Fibroblast of gingiva (primary cell): ENCODE measurements at regions not wholly inside any gene's neighbourhood (a gene's known extent, or its start where the extent isn't known, plus 50 kb on each side); places are given as distances from the start of the nearest gene placed in this dataset.
"Not testable (repeated sequence)": the region's sequence is repeated elsewhere in the genome, so short reads cannot be mapped to it uniquely, and the experiment has no call there.

Source experiments
- DNase-seq: peaks from one replicate; pipeline ENCODE4 v3.0.0-alpha.2; 2011; ENCODE audit warnings: low read depth

DNA sequence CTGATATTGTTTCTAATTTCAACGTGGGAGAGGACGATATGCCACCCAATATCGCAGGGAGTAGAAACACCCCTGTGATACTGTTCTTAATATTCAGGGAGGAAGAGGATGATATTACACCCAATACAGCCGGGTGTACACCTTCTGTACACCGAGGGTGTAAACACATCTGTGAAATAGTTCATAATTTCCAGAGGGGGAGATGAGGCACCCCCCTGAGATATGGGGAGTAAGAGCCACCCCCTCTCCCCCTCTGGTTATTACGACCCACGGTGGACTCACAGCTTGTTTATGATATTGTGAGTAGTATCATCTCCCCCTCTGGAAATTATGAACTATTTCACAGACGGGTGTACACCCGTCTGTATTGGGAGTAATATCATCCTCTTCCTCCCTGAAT, 403.9 kb upstream of the TMEFF2 start:
- not testable (repeated sequence) for DNase-seq

DNA sequence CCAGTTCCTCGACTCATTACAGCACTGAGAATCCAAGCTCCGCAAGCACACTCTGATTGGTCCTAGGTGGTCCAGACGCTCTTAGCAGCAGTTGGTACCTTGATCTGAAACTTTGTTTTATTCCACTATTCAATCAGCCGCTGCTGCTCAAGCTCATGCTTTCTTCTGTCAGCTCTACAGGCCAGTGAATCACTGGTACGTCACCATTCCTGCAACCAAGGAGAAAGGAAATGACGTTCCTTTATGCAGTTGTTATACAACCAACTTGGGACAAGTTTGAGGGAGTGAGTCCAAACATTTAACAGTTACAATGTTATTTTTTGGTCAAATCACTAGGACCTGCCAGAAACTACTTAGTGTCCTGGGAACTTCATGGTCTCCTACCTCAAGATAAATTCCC, 398.8 kb upstream of the TMEFF2 start:
- no peak for DNase-seq

DNA sequence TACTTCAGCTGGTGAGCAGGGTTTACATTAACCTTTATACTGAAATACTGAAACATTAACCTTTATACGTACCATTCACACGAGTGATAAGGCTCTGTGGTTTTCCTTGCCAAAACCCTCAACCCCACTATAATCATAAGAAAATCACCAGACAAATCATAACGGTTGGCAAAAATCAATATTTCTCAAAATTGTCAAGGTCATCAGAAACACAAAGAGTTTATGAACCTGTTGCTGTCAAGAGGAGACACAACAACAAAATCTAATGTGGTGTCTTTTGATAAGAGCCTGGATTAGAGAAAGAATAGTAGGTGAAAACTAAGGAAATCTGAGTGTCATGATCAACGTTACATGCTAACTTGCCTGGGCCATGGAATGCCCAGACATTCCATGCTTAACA, 396.9 kb upstream of the TMEFF2 start:
- DNase-seq: no peak

DNA sequence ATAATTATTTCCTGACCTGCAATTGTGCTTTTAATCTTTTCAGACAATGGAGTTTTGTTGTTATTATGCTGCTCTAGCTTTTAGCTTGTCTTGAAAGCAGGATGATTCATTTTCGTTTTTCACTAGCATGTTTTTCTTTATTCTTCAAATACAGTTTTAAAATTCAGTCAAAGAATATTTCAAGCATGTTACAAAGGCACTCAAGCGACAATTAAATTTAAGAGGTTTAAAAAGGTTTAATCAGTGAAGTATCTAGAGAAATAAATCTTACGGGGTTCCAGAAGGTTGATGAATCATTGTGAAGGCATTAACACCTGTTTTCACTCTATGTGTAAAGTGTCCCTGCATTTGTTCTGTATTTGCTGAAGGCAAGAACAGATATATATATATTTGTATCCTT, 390.7 kb upstream of the TMEFF2 start:
- DNase-seq: no peak

DNA sequence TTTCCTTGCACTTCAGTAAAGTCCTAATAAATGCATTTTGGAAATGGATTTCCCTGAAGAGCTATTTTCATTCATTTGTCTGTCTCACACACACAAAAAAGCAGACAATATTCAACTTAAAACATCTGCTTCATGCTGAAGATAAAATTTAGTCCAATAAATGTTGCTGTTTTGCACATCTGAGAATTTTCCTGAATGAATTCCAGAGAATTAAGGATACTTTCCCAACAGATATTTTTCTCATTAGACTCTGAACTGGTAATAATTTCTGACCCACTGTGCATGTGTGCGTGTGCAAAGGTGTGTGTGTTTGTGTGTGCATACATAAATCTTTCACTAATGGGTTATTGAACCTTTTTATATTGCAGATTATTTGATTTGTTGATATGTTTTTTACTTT, 390.2 kb upstream of the TMEFF2 start:
- no peak for DNase-seq

DNA sequence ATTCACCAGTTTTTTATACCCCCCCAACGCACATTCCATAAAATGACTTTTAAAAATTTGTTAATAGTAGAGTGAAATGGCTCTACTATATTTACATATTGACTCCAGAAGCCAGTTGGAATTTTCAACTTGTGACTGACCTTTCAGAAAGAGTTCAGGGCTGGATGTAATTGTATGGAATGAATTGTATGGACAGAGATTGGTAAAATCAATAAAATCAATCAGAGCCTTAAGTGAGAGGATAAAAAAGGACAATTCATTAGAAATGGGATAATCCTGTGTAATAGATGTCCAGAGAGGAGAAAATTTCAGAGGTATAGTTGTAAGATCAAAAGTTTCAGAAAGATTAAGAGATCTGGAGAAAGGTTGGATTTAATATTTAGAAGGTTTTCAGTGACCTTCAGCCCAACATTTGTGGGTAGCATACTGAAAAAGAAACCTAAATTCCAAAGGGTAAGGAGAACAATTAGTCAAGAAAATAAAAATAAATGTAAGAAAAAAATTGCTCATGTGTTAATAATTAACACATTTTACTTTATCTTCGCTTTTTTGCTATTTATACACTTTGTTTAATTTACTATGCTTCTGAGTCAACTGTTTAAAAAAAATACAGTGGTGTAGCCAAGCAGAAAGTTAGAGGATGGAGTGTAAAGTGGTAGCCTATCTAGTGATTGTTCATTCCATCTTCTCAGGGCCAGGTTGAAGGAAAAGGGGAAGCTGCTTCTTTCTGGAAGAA, 385.4 kb upstream of the TMEFF2 start:
- no peak for DNase-seq

DNA sequence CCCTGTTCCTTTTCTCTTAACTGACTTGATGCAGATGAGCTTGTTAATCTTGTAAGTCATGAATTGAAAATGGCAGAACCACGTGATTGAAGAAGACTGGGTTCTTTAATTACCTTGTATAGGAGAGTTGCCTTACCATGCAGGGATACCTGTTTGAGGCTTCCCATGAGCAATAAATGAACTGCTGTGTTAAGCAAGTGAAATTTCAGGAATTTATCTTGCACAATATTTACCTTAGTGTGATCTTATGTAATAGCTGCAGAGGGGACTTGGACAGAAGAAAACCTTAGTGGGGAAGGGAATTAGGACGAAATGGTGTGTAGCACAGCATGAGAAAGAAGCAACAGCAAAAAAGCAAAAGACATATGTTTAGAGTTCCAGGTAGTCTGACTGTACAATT, 384.0 kb upstream of the TMEFF2 start:
- no peak for DNase-seq

DNA sequence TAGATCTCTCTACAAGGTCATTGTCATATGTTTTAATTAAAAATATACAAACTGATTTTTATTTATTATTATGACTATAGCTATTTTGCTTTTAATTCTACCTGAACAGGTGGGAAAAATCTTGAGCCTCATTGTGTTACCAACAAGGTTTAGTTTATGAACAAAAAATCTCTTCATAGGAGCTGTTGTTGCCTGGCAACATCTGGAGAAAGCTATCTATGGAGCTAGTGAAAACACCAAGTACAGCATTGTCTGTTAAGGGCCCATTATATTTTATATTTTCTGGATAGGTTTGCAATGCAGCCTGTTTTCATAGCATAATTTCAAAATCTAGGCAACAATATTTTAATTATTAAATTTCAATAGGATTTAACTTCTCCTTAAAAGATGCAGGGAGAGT, 383.0 kb upstream of the TMEFF2 start:
- no peak for DNase-seq

DNA sequence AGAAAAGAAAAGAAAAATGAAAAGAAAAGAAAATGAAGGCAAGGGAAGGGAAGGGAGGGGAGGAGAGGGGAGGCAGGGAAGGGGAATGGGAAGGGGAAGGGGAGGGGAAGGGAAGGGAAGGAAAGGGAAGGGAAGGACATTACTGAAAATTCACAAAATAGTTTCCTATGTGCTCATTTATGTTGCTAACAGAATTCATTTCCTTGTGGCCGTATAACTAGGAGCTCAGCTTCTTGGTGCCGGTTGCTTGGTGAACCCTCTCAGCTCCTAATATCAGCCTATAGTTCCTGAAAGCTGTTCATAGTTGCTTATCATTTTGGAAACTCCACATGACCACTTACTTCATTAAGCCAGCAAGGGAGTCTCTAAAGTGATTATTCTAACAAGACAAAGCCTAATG, 379.8 kb upstream of the TMEFF2 start:
- no peak for DNase-seq

DNA sequence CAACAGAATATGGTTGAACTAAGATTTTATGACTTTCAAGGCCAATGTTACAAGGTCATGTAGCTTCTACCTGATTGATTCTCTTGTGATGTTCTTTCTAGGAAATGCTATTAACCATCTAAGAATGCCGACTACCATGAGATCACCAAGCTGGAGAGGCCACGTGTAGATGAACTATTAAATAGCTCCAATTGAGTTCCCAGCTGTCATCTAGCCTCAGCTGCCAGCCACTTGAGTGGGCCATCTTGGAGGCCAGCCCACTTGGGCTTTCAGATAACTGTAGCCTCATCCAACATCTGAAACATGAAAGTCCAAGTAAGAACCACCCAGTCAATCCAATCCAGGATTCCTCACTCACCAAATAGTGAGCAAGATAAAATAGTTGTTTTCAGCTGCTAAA, 376.9 kb upstream of the TMEFF2 start:
- DNase-seq: no peak

DNA sequence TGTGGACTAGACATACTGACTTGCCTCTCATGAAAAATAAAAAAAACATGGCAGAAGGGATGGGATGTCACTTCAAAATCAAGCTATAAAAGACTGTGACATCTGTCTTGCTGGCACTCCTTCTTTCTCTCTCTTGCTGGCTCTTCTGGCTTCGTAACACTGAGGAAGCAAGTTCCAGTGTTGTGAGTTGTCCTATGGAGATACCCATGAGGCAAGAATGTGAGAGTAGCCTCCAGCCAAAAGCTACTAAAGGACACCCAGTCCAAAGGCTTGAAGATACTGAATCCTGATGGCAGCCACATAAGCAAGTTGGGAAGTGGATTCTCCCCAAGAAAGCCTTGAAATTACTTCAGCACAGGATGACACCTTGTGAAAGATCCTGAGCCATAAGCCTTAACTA, 376.1 kb upstream of the TMEFF2 start:
- DNase-seq: no peak

DNA sequence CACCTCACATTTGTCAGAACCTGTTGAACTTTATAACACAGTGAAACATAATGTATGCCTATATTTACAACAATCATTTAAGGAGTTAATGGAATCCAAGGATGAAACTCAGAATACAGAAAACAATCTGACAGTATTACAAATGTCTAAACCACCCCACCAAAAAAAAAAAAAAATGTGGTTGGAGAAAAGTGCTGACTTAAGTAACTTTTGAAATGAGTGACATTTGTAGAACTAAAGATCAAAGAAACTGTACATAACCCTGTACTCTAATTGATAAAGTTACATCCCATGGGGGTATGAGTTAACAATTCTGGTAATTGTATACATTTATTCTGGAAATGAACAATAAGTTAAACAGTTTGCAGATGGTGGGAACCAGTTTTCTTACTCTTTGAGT, 372.1 kb upstream of the TMEFF2 start:
- no peak for DNase-seq

DNA sequence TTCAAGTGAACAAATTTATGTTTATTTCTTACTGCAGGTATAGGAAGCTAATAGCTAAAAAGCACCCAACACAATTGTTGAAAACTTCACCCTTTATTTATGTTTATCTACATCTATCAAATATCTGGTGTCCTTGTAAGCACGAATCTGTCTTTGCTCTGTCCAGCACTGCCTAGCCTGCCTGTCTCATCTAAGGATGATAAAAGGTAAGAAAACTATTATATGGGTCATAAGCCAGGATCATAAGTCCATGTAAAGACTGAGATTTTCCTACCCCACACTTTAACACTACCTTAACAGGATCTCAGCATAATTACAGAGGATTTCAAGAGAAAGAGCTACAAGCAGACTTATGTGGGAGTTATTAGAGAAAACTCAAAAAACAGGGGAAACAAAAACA, 365.6 kb upstream of the TMEFF2 start:
- DNase-seq: no peak

DNA sequence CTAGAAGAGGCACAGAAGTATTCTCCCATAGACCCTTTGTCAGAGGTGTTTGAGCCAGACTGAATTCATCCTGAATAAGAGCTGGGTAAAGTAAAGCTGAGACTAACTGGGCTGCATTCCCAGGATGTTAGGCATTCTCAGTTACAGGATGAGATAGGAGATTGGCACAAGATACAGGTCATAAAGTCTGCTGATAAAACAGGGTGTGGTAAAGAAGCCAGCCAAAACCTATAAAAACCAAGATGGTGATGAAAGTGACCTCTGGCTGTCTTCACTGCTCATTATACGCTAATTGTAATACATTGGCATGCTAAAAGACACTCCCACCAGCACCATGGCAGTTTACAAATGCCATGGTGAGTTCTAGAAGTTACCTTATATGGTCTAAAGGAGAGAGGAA, 364.9 kb upstream of the TMEFF2 start:
- no peak for DNase-seq

DNA sequence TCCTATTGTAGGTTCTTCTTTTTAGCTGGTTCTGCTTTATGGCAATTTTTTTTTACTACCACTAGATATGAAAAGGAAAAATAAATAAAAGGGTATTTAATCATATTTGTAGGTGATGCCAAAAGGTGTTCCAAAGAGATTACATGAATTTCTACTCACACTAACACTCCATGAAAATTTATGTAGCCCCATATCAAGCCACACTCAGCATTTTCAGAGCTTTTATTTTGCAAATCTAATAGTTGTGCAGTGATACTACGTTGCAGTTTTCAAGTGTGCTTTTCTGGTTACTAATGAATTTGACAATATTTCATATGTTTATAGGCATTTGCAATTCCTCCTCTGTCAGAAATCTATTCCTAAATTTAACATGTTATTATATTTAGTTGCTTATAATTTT, 363.9 kb upstream of the TMEFF2 start:
- DNase-seq: no peak

DNA sequence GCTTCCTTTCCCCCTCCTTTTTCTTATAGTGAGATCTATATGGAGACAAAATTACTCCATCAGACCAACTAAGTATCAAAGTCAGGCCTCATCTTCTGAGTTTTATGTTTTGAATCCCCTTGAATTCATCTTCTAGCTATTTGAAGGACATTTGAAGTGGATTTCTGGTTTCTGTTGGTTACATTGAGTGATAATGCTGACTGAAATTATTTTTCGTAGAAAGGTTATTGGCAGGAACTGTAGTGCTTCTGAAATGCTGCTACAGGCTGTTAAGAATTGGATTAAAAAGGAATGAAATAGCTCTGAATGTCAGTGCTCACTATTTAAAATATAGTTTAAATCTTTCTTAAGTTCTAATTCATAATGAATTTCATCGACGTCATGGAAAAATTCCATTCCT, 361.0 kb upstream of the TMEFF2 start:
- no peak for DNase-seq

DNA sequence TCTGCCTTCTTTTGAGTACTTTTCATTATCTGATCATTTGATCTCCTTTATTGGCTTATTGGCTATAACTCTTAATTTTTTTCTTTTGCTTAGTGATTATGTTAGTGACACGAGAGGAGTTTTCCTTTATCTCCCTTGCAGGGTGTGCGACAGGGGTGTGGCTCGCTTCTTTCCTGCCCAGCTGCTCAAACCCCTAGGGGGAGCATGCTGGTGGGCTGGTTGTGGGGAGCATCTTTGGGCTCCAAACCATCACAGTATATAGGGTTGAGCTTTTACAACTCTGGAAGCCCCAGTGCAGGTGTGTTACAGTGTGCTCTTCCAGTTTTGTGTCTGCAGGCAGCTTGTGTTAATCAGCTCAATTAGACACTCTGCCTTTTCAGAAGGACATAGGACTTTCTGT, 357.0 kb upstream of the TMEFF2 start:
- no peak for DNase-seq

DNA sequence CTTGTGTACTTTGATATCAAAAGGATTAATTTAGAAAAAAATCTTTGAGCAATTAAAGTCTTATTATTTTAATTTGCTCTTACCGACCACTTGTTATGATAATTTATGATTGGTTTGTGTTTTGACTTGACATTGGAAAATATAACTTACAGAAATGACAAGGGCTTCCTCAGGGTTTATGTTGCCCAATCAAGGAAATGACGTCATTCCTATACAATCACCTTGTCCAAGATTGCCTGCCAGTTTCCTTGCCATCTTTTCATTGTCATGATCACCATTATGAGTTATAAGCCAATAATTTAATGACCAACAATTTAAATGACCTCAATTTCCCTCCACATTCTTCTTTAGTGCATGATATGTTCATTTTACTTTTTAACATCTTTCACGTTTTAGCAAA, 351.8 kb upstream of the TMEFF2 start:
- DNase-seq: no peak

DNA sequence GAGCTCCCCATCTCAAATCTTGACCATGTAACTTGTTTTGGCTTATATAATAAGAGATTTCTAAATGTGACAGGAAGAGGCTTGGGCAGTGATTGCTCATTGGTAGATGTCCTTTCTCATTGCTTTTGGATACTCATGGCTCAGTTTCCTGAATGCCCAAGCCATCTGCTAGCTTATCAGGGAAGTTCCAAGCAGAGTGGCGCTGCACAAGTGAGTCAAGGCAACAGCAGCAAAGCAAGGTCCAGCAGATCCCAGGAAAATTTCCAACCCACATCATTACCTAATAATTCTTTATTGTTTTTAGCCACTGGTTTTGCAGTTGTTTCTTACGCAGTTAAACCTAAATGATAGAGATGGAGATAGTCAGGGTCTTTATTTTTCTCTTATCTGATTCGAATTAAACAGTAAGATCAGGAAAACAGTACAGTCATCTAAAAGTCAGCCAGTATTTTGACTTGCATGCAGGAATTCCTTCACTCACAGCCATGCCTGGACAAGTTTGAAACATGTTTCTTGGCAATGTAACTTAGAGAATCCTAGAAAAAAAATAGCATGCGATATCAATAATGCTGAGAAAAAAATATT, 349.7 kb upstream of the TMEFF2 start:
- DNase-seq: no peak

DNA sequence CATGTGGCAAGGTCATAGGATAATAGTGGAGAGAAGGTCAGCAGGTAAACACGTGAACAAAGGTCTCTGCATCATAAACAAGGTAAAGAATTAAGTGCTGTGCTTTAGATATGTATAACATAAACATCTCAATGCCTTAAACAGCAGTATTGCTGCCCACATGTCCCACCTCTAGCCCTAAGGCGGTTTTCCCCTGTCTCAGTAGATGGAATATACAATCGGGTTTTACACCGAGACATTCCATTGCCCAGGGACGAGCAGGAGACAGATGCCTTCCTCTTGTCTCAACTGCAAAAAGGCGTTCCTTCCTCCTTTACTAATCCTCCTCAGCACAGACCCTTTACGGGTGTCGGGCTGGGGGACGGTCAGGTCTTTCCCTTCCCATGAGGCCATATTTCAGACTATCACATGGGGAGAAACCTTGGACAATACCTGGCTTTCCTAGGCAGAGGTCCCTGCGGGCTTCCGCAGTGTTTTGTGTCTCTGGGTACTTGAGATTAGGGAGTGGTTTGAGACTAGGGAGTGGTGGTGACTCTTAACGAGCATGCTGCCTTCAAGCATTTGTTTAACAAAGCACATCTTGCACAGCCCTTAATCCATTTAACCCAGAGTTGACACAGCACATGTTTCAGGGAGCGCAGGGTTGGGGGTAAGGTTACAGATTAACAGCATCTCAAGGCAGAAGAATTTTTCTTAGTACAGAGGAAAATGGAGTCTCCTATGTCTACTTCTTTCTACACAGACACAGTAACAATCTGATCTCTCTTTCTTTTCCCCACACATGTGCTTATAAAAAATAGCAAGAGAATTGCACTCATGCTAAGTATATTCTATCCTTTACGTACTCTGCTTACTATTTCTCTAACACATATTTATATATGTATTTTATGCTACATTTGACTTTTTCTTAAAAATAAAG, 347.7 kb upstream of the TMEFF2 start:
- DNase-seq: not testable (repeated sequence)

DNA sequence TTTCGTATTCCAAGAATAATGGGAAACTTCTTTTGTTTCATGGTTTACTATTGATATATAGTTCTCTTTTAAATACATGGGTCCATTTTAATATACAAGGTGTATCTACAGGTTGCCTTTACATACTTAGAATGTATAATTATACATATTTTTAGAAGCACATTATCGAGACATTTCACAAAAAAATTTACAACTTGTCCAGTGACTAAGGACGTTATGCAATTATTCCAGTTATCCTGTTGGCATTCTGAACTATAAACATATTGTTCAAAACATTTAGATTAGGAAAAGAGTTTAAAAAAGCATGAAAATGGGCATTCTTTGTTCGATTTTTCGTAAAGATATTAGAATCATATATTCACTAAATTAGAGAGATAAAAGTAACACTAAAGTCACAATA, 344.6 kb upstream of the TMEFF2 start:
- no peak for DNase-seq

DNA sequence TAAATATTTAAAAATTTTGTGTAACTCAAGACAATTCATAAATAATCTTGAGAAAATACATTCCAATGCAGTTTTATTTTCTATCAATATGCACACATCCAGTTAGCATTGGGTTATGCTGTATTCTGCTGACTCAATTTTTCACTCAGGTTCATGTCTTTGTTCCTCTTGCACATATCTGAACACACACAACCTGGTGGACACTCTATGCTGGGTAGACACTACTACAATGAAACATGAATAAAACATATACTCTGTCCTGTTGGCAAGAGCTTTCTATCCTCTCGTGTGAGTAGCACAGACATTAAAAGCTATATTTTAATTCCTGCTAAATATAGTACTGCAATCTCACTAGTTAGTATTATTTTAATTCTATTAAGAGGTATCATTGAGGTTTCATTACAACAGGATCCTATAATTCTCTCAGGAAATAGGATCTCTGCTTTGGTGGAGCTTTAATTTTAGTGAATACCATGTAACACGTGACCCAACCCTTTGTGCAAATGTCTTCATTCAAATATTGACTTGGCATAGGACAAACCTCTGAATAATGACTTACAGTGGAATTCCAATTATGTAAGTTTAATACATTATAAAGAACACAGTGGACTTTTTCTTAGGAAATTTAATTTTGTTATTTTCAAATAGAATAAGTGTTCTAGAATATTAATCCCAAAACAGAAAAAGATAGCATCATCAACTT, 342.3 kb upstream of the TMEFF2 start:
- DNase-seq: no peak
